ENCODE measurements at regions not wholly inside any gene's neighbourhood (a gene's known extent, or its start where the extent isn't known, plus 50 kb on each side); places are given as distances from the start of the nearest gene placed in this dataset.

- no peaks in the 10 kb centered on the region for H3K27me3 Mint-ChIP-seq (ENCODE audit: low read depth)
- peaks cover 14% of the 10 kb centered on the region for H3K36me3 Mint-ChIP-seq
- peak overlapping the region; percentile 49; the same call in 1 of the 2 replicates for H3K27ac Mint-ChIP-seq
- H3K4me3 Mint-ChIP-seq: no peak overlapping the region
- H3K4me1 Mint-ChIP-seq: peaks cover 29% of the 10 kb centered on the region
- no peak for DNase-seq (ENCODE audit: low spot score)
- no peak for TF ChIP-seq ZNF671 (CRISPR knock-in tag; IDR thresholded peaks at IDR 0.05)
- H3K9me3 Mint-ChIP-seq: peaks cover 16% of the 10 kb centered on the region
- ChIA-PET POLR2A (no interaction called here), CTCF (no interaction called here)
- ATAC-seq: no peak
Observed at GRCh38 chr12:43267818-43268217, 284.2 kb downstream of the ADAMTS20 start.

GRCh38 chr12:43261701-43262100 lies 290.3 kb downstream of the ADAMTS20 start:
- Mint-ChIP-seq H3K4me1 (no peaks in the 10 kb centered on the region), H3K27ac (no peak overlapping the region), H3K4me3 (no peak overlapping the region), H3K27me3 (ENCODE audit: low read depth) (no peaks in the 10 kb centered on the region), H3K36me3 (peaks cover 14% of the 10 kb centered on the region), H3K9me3 (peaks cover 15% of the 10 kb centered on the region)
- TF ChIP-seq FOXP1 (CRISPR knock-in tag; IDR thresholded peaks at IDR 0.05; ENCODE audit: borderline replicate concordance) (no peak), AFF4 (CRISPR knock-in tag; IDR thresholded peaks at IDR 0.05; ENCODE audit: borderline replicate concordance) (no peak), MYBL2 (CRISPR knock-in tag; IDR thresholded peaks at IDR 0.05) (no peak), STAT6 (CRISPR knock-in tag; conservative IDR thresholded peaks at IDR 0.05; ENCODE audit: low read depth) (no peak), SP1 (CRISPR knock-in tag; conservative IDR thresholded peaks at IDR 0.05) (no peak), ZNF263 (CRISPR knock-in tag; IDR thresholded peaks at IDR 0.05; ENCODE audit: low read depth) (no peak), E2F4 (CRISPR knock-in tag; IDR thresholded peaks at IDR 0.05; ENCODE audit: borderline replicate concordance, low read depth) (no peak)
- ATAC-seq: no peak
- POLR2A ChIA-PET: no interaction called here
- CTCF ChIA-PET: no interaction called here
- DNase-seq (ENCODE audit: low spot score): no peak

- no peaks in the 10 kb centered on the region for H3K4me1 Mint-ChIP-seq
- POLR2A ChIA-PET: no interaction called here
- CTCF ChIA-PET: no interaction called here
- H3K27me3 Mint-ChIP-seq (ENCODE audit: low read depth): no peaks in the 10 kb centered on the region
- ATAC-seq: no peak
- H3K9me3 Mint-ChIP-seq: no peaks in the 10 kb centered on the region
- no peak for DNase-seq (ENCODE audit: low spot score)
- no peaks in the 10 kb centered on the region for H3K36me3 Mint-ChIP-seq
- no peak overlapping the region for H3K4me3 Mint-ChIP-seq
- no peak overlapping the region for H3K27ac Mint-ChIP-seq
- TF ChIP-seq GRHL2 (CRISPR knock-in tag; IDR thresholded peaks at IDR 0.05; ENCODE audit: insufficient replicate concordance, severe bottlenecking): no peak
- no peak for TF ChIP-seq ZNF317 (CRISPR knock-in tag; IDR thresholded peaks at IDR 0.05; ENCODE audit: borderline replicate concordance, low read depth)
- no peak for TF ChIP-seq GTF2I (CRISPR knock-in tag; conservative IDR thresholded peaks at IDR 0.05)
- TF ChIP-seq HMGXB4 (CRISPR knock-in tag; IDR thresholded peaks at IDR 0.05): no peak
- TF ChIP-seq ZNF263 (CRISPR knock-in tag; IDR thresholded peaks at IDR 0.05; ENCODE audit: low read depth): no peak
- no peak for TF ChIP-seq IRF2 (CRISPR knock-in tag; IDR thresholded peaks at IDR 0.05; ENCODE audit: borderline replicate concordance, low read depth)
- TF ChIP-seq MLX (CRISPR knock-in tag; IDR thresholded peaks at IDR 0.05): no peak
- no peak for TF ChIP-seq SMAD3 (CRISPR knock-in tag; IDR thresholded peaks at IDR 0.05; ENCODE audit: borderline replicate concordance)
- no peak for TF ChIP-seq USF1 (CRISPR knock-in tag; IDR thresholded peaks at IDR 0.05)
- TF ChIP-seq SMAD4 (CRISPR knock-in tag; IDR thresholded peaks at IDR 0.05): no peak
- TF ChIP-seq ATF6 (CRISPR knock-in tag; IDR thresholded peaks at IDR 0.05): no peak
Observed at GRCh38 chr12:43255522-43256111, 296.4 kb downstream of the ADAMTS20 start.

All from WTC11 (cell line).